Mucosa of gallbladder (tissue), 1 donor: ENCODE measurements at regions not wholly inside any gene's neighbourhood (a gene's known extent, or its start where the extent isn't known, plus 50 kb on each side); places are given as distances from the start of the nearest gene placed in this dataset.

Experiments used
- DNase-seq: peaks from one replicate; pipeline ENCODE4 v3.0.0-alpha.2; 2020; ENCODE audit warnings: low spot score
- donor health status: DM: no; HTN: no; CAD: no.

DNA sequence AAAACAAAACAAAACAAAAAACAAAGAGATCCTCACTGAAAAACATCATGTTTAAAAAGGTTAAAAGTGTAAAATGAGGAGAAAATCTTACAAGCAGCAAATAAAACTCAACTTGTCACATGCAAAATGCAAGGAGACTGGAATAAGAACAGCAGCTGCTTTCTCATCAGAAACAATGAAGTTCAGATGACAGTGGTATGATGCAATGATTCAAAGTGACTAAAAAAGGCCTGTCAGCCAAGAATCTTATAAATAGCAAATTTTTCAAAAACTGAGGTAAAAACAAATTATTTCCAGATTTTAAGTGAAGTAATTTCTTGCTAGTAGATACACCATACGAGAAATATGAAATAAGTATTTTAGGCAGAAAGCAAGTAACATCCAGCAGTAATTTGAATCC, 68.6 kb upstream of the EPHA3 start:
- DNase-seq, result no peak

DNA sequence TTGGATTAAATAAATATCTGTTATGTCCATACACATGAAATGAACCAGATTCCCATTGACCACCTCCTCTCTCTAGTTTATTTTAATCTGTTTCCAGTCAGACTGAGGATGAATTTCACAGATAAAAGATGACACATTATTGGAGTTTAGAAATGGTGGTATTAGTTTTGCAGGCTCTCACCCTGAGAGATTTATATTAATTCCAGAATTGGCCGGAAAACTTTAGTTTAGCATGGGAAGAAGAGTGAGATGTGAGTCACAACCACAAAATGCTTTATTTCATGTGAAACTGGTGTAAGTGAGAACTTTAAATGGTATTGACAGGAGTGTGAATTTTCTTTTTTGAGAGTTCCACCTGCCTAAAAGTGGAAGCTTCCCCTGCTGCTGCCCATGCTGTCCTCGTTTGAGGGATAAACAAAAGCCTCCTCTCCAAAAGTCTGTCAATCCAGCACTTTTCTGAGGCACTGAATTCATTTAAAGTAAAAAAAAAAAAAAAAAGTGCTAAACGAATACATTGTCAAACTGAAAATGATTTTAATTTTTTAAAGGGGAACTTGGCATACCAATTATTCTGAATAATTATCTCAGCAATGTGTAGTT, 65.1 kb upstream of the EPHA3 start:
- DNase-seq, result no peak

DNA sequence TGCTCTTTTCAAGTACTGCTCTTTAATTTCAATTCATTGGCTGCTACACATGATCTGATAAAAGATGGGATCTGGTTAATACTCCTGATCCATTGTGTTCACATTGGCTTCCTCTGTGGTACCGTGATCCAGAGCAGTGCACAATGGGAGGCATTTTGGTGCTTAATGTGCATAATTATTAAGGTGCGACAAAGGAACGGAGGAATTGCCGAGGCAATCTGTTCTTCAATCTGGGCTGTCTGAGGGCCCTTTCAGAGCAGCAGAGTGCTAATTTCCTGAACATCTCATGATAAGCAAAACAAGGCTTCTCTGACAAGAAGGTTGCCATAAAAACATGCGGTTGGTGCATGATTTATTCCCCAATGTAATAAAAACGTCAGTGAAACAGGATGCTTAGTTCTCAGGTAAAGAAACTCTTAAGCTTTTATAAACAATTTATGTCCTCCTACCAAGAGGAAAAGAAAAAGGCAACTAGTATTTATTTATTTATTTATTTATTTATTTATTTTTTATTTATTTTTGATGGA, 64.0 kb upstream of the EPHA3 start:
- no peak for DNase-seq

DNA sequence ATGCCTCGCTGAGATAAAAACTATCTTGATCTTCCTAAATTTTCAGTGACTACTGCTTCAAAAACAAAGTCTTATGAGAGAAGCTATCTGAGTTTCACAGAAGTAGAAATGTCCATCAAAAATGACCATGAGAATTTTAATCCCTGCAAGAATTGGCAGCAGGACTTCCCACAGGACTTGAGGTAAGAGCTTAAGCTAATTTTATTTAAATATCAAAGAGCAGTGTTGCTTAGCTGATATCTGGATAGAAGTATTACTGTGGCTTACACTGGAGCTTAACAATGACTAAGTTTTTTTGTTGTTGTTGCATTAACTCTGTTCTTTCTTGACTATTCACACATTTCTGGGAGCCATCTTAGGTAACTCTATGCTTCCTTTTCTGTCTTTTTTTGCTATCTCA, 60.8 kb upstream of the EPHA3 start:
- DNase-seq, result no peak

DNA sequence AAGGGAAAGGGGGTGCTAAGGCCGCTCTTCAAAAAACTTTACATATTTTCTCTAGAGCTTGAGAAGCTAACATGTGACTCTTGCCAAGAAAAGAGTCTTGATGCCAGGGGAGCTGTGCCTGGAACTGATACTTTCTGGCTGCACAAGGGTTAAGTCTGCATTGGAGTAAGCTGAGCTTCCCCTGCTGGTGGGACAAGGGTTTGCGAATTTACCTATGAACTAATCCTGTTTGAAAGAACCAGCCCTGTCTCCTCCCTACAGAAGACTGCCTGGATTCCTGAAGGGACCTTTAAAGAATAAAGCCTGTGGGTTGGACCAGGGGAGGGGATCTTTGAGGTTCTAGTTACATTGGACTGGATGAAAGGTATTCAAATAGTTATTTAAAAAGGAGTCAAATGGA, 58.3 kb upstream of the EPHA3 start:
- no peak for DNase-seq

DNA sequence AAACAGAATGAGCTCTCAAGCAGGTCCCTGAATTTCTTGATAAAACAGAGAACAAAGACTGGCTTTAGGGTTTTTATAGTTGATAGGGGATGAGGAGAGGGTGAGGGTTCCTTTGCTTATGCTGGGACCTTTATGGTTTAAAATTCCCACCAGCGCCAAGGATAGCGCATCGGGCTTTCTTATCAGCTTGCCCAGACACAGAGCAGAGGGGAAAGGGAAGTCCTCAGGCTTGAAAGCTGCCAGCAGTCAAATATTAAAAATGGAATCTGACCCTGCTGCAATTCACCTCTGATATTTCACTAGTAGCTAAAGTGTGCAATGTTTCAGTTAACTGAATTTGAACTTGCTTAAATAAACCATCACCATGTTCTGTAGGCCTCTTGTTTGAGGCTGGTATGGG, 55.0 kb upstream of the EPHA3 start:
- no peak for DNase-seq

DNA sequence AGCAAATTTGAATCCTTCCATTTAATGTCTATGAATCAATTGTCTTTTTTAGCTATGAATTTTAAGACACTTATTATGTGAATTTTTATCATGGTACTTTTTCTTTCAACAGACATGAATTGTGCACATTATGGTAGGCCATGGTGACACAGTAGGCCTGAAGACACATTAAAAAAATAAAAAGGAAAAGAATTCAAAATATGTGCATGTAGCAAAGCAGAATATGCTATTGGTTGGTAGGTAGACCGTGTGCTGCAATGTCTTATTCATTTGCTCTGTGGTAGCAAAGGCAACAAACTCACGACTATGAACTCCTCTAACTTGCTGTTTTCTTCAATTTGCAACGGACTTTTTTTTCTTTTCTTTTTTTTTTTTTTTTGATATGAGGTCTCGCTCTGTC, 50.0 kb upstream of the EPHA3 start:
- no peak for DNase-seq
